ENCODE measurements at regions not wholly inside any gene's neighbourhood (a gene's known extent, or its start where the extent isn't known, plus 50 kb on each side); places are given as distances from the start of the nearest gene placed in this dataset.

DNA sequence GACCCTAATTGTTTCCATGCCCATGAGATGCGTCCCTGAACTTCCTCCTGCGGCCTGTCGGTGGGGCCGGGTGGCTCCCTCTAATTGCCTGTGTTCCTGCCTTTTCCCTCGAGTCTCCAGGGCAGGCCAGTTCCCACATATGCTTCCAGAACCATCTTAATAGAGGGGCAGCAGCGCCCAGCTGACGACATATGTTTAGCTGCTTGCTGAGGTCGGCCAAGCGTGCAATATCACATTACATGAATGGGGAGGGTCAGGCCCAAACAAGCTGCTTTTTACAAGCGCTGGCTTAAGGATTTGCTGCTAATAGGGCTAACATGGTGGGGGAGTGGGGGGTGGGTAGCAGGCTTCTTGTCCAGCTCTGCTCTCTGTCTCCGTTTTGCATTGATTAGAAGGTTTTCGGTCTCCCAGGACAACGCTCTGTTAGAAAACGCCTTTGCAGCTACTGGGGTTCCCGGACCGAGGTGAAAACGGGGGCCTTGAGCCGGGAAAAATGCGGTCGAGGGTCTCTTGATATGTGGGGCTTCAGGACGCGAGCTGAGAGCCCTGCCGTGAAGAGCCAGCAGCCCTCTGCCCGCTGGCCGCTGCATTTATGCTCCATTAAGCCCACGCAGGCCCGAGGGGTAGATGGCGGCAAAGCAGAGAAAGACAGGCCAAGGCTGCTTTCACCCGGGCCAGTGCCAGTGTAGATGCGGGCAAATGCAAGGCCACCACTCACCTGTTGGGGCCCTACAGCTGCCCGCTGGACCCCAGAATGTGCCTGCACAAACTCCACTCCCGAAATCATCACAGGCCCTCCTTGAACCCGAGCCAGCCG, 308.5 kb downstream of the BMP7 start:
- no peak for DNase-seq (ENCODE audit: low spot score)

DNA sequence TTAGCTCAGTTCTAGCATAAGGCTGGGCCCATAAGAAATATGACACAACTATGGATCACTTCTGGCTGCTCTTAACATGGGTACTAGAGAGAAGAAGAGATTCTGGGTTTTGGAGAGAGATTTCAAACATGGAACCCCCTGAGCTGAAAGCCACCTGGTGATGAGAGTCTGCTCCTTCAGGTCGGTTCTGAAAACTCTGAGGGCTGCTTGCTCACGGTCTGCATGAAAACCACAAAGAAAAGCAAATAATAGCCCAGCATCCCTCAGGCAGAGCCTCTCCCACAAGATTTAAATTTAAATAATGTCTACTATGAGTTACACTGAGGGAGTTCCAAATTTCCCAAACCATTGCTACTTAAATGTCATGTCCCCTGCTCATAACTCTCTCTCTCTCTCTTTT, 301.5 kb downstream of the BMP7 start:
- DNase-seq (ENCODE audit: low spot score): no peak

DNA sequence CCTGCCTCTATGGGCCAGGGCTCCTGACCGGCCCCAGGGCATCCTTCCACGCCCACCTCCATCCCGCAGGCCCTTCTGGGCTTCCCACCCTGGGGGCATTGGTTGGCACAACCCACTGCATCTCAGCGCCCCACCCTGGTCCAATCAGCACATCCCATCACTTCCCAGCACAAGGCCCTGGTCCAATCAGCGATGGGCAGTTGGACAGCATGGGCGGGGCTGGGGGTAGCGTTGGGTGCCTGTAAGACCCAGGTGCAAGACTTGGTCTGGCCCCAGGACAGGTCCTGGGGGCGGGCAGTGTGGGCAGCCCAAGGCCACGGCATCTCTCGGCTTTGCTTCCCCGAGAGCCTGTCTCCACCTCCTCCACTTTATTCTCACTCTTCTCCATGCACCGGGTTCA, 298.5 kb downstream of the BMP7 start:
- DNase-seq (ENCODE audit: low spot score): no peak

DNA sequence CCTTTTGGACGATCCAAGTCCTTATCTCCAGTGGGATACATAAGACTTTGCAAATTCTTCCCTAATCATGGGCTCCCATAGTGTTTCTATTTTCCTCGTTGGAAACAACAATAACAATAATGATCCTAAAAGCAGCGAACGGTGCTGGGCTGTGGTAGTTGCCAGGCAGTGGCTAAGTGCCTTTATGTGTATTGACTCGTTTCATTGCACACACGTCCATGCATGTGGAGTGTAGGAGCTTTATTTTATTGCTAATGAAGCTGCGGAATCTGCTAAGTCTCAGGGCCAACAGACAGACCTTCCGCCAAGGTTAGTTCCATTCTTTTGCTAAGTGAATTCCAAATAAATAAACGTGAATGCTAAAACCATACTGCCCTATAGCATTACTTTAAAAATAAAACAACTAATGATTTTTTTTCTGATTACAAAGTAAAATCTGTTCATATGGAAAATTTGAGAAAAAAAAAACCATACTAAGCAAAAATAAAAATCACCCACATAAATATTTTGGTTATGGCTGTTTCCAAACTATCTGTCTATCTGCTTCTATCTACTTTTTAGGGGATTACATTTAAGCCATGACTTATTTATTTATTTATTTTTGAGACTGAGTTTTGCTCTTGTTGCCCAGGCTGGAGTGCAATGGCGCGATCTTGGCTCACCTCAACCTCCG, 297.9 kb downstream of the BMP7 start:
- DNase-seq (ENCODE audit: low spot score): no peak

DNA sequence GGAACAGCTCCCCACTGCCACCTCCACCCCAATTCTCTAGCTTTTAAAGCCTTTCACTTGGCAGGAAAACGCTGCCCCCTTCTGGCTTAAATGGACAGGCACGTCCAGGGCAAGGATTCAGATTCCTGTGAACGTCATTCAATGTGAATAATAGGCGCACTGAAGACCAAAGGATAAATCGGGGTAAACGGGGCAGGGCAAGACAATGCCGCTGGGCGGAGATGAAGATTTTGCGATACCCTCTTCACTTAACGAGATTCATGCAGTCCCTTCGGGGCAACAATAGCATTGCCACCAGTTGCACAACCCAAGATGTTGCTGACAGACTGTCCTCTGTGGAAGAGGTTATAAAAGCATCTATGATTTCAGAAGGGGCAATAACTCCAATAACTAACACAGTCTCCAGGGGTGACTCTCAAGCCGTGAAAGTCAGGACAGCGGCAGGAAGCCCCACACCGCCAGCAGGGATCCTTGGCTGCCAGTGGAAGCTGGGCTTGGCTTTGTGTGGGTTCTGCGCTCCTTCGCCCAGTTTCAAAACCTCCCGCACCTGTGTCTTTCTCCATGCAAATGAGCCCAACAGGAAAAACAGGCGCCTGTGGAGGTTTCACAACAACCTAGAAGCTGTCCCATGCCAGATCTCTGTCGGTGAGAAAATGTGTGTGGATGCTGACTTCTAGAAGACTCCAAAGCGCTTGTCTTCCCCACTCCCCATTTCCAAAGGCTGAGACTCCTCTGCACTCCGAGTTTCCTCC, 291.8 kb downstream of the BMP7 start:
- DNase-seq (ENCODE audit: low spot score): peak; percentile 53

DNA sequence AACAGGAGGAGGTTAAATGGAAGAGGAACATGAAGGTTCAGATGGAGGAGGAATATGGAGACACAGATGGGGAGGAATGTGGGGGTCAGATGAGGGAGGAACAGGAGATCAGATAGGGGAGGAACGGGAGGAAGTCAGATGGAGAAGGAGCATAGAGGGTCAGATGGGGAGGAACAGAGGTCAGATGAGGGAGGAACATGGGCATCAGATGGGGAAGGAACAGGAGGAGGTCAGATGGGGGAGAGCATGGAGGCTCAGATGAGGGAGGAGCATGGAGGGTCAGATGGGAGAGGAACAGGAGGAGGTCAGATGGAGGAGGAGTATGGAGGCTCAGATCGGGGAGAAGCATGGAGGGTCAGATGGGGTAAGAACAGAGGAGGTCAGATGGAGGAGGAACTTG, 290.6 kb downstream of the BMP7 start:
- no peak for DNase-seq (ENCODE audit: low spot score)

DNA sequence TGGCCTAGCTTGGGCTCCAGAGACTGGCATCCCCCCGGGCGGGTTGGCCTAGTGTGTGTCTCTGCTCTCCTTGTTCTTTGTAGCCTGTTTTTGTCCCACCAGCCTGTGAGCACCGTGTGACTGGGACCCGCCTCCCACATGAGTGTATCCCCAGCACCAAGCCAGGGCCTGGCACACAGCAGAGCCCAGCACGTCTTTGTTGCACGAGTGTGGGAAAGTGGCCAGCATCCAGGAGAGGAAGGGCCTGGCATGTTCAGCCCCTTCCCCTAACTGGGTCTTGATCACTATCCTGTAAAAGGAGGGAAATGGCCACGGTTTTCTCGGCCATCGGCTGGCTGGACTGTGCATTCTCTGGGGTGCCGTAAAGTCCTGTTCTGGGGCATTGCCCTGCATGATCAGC, 290.1 kb downstream of the BMP7 start:
- DNase-seq (ENCODE audit: low spot score): no peak

DNA sequence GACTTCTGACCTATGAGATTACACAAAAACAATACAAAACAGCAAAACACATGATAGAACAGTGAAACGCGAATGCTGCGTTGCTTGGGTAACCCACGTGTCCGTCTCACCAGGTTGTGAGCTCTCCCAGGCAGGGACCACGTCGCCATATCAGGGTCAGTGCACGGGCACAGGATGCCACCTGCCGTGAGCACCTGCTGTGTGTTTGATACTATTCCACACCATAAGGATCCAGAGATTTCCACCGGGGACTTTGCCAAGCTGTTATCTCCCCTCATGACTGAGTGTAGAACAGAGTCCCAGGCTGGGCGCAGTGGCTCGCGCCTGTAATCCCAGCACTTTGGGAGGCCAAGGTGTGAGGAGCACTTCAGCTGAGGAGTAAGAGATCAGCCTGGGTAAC, 288.0 kb downstream of the BMP7 start:
- no peak for DNase-seq (ENCODE audit: low spot score)

DNA sequence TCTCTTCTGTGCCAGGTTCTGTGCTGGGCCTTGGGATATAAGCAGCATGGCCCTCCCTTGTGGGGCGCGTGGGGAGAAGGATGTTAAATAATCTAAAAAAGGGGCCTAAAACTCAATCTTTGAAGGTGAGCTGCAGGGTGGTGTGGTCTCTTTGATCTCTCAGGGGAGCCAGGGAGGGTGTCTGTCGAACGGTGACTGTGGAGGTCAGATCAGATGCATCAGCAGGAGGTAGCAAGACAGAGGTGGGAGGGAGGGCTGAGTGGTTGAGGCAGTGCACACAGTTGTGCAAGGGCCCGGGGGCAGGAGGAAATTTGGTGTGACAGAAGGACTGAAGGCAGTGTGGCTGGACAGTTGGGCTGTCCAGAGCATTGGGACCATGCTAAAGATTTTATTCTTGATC, 287.3 kb downstream of the BMP7 start:
- no peak for DNase-seq (ENCODE audit: low spot score)

DNA sequence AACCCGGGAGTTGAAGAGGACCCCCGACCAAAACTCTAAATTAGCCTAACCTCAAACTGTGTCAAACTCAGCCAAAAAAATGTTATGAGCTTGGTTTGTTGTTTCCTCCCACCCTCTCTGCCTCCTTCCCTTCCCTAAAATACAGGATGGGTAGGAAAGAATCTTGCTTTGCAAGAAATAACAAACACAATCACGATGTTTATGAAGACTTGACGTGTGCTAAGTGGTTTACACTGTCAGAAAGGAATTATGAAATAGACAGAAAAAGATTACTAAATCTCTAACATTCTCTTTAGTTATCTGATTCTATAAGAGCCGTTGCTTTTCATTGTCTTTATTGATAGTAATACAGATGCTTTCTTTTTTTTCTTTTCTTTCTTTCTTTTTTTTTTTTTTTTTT, 285.1 kb downstream of the BMP7 start:
- DNase-seq (ENCODE audit: low spot score): no peak

DNA sequence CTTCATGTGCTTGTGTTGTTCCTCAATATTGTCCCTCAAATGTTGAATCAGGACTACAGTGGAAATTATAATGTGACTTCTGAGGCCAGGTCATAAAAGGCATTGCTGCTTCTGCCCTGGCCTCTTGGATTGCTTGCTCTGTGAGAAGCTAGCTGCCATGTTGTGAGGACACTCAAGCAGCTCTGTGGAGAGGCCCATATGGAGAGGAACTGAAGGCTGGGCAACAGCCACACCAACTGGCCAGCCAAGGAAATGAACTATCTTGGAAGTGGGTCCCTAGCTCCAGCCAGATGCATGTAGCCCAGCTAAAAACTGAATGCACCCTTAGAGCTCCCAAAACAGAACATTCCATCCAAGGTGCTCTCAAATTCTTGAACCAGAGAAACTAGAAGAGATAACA, 282.6 kb downstream of the BMP7 start:
- no peak for DNase-seq (ENCODE audit: low spot score)

DNA sequence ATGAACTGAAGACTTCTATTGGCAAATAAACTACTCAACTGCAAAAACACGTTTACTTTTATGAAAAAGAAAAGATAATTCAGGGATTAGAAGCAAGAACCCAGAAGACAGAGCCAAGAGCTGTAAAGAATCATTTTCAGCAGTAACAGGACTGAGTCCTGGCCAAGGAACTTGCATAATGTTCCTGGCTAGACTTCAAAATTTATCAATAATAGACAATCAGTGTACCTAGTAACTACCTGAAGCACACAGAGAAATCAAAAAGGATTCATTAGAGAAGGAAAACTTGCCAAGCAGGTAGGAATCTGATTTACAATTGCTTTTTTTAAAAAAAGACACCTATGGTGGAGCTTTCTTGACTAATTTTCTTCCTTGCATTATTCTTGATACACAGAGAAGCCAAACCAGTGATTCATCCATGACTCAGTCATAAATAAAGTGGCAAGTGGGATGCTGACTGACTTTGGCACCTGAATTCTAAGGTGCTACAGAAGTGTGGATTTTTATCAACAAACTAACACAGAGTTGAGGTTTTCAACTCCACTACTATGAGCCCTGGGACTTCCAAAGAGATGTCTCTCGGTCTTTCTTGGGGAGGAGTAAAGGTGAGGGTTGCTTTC, 281.3 kb downstream of the BMP7 start:
- DNase-seq (ENCODE audit: low spot score): no peak

DNA sequence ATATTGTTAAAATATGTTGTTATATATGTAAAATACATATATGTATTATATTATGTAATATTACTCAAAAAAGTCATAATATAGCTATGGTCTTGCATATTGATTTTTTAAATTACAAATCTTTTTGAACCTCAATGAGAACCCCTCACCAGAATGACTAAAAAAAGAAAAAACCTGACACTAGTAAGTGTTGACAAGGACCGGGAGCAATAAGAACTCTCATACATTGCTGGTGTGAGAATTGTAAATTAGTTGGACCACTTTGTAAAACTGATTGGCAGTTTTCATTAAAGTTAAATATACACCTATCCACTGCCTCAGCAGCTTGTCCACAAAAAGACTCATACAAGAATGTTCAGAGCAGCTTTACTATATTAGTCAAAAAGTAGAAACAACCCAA, 280.0 kb downstream of the BMP7 start:
- no peak for DNase-seq (ENCODE audit: low spot score)

DNA sequence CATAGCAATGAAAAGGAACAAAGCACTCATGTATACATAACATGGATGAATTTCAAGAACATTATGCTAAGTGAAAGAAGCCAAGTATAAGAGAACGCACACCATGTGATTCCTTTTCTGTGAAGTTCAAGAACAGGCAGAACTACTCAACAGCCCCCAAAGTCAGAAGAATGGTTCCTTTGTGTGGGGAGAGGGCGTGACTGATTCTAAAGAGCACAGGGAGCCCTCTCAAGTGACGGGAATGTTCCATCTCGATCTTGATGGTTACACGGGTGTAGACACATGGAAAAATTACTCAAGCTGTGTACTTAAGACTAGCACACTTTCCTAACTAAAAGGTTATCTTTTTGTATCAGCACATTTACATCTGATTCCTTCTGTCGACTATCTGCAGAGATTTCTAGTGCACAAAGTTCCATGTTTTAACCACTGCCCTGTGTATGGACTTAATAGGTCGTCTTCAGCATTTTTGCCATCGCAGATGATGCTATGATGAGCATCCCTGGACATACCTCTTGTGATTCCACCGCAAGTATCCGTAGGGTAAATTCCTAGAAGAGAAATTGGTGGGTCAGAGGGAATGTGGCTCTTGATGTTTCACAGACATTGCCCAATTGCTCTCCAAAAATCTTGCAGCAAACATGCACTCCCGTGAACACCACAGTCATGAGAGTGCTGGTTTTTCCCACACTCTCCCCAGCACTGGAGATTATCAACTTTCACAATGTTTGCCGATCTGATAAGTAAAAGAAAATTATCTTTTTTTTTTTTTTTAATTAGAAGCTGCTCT, 279.3 kb downstream of the BMP7 start:
- no peak for DNase-seq (ENCODE audit: low spot score)

DNA sequence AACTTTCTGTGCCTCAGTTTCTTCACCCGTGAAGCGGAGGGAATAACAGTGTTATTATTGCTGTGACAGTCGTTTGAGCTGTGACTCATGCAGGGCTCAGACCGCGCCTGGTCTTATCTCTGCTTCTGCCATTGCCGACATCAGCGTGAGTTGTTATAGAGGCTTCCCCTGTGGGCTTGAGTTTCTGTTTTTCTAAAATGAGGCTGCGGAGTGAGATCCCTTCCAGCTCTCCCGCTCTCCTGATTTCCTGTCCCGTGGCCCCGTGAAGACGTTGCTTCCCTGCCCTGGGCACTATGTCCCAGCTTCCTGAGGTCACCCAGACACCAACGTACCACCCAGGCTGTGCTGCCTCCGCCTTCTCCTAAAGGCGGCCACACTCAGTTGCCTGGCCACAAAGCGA, 278.5 kb downstream of the BMP7 start:
- DNase-seq (ENCODE audit: low spot score): no peak

DNA sequence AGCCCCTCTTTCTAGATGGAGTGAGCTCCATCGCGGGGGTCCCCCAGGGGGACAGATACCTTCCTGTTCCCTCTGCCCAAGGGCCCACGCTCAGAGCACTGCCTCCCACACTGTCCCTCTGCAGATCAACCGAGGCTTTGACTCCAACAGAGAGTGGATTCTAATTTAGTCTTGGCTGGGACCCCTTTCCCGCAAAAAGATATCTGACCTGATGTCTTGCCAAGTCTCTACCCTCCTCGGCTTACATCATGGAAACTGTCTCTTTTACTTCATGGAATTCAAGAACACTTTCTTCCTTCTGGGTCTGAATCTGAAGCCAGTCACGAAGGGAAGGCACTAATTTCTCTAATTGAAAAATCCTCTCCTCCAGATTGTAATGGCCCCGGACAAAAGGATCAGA, 278.0 kb downstream of the BMP7 start:
- no peak for DNase-seq (ENCODE audit: low spot score)

DNA sequence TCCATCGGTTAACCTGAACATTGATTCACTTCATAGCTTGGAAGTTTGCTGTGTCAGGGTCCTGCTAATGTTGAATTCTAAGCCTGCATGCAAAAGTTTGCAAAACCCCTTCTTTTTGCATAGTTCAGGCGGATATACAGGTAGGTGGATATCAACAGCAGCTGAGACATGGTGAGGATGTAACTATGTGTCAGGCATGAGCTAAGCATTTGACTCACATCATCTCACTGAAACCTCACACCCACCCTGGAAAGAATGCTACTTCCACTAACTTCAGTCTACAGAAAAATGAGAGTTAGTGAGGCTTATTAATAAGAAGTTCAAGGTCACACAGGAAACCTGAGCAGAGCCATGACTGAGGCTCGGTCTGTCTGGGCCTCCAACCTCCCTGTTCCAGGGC, 276.9 kb downstream of the BMP7 start:
- DNase-seq (ENCODE audit: low spot score): no peak

DNA sequence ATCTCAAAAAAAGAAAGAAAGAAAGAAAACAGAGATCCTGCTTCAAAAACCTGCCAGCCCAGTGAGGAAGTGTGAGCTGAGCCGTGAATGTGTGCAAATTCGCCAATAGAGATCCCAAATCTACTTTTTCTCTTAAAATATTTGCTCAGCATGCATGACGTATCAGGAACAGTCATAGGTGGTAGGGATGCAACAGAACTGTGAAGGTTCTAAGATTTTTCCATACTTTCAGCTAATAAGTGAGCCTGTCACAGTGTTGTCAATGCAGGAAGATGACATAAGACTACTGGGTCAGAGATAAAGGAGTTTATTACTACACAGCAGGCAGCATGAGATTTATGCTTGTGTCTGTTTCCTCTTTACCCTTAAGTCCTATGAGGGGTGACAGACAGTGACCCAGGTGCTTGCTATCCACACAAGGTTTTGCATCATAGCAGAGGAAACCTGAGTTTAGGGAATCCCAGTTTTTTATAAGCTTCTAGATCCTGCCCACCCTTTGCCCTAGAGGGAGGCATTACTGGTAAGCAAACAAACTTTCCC, 273.4 kb downstream of the BMP7 start:
- no peak for DNase-seq (ENCODE audit: low spot score)

DNA sequence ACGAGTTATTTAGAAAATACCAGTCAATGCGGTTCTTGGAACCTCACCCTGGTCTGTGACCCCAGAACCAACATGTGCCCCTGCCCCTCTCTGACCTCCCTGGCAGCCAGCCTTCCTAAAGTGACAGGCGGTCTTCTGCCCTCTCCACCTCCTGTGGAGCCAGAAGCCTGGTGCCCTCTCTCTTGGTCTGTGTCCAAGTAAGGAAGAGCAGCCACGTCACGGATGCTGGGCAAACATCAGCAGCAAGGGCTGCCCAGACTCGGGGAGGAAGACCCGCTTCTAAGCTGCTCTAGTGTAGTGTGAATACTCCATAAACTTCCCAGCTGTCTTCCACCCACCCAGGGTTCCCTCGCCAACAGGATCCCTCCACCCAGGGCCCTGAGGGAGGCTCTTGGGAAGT, 272.4 kb downstream of the BMP7 start:
- DNase-seq (ENCODE audit: low spot score): no peak

DNA sequence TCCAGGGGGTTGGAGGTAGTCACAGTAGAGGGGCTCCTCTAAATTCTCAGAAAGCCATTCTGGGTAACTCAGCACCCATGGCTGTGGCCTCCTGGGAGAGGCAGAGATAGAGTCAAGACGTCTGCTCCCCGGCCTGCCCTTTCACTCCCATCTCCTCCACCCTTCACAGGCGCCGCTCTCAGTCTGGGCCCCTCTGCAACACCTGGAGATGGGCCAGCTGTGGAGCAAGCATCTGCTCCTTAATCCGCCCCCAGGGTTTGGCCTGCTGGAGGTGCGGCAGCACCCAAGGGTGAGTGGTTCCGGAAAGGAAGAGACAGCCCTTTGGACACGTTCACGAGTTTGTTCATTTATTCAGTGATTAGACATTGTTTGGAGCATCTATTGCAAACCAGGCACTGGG, 271.3 kb downstream of the BMP7 start:
- no peak for DNase-seq (ENCODE audit: low spot score)

DNA sequence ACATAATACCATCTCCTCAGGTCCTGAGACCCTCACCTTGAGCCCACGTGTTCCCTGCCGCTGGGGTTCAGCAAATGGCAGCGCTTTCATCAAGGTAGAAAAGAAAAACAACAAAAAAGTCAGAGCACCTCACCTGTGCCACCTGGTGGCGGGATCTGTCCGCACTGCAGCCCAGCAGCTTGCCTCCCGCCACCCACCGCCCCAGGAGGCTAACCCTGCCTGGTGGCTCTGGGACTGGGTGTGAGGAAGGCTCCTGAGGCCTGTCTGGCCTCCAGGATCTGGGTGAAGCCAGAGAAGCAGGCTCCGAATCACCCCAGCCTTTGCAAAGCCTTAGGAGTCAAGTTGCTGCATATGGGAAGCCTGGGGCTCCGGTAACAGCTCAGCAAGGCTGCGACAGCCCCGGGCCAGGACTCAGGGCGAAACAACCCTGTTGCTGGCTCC, 270.8 kb downstream of the BMP7 start:
- DNase-seq (ENCODE audit: low spot score): no peak

DNA sequence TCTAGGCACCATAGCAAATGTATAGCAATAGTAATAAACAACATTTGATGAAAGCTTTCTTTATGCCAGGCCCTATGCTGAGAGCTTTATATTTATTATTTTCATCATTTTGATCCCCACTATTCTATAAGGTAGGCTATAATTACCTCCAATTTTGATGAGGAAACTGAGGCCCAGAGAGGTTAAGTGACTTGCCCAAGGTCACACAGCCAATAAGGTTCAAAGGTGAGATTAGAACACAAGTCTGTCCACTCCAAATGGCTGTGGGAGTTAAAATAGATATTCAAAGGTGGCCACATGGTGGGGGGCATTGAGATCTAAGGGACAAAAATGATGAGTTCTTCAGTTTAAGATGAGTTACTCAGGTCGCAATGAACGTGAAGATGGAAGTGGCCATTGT, 269.9 kb downstream of the BMP7 start:
- no peak for DNase-seq (ENCODE audit: low spot score)

Measured in pons (tissue), 1 donor.